Neuronal stem cell (in vitro differentiated cells): ENCODE measurements at regions not wholly inside any gene's neighbourhood (a gene's known extent, or its start where the extent isn't known, plus 50 kb on each side); places are given as distances from the start of the nearest gene placed in this dataset.
A peak's percentile ranks its signal among the peaks of the same experiment; 100 is the strongest.
"Not testable (repeated sequence)": the region's sequence is repeated elsewhere in the genome, so short reads cannot be mapped to it uniquely, and the experiment has no call there.

Source experiments
- DNase-seq: peaks from one replicate; pipeline ENCODE4 v3.0.0-alpha.2; 2013; ENCODE audit warnings: low spot score
- H2AFZ ChIP-seq: one replicate; pipeline ENCODE4 v1.6.1; 2013; ENCODE audit warnings: mild to moderate bottlenecking, low read length, inconsistent platforms
- H2AK5ac ChIP-seq: 2 replicates; pipeline ENCODE4 v1.6.1; 2013; ENCODE audit warnings: low read depth, mild to moderate bottlenecking, inconsistent platforms, low read length, moderate library complexity, mixed read lengths
- H2BK120ac ChIP-seq: 2 replicates; pipeline ENCODE4 v1.6.1; 2013; ENCODE audit warnings: low read depth, mild to moderate bottlenecking, inconsistent platforms, low read length, moderate library complexity, mixed read lengths
- H2BK12ac ChIP-seq: one replicate; pipeline ENCODE4 v1.6.1; 2013; ENCODE audit warnings: low read length, inconsistent platforms
- H2BK15ac ChIP-seq: 2 replicates; pipeline ENCODE4 v1.6.1; 2013; ENCODE audit warnings: mild to moderate bottlenecking, low read length, inconsistent platforms, mixed read lengths
- H2BK5ac ChIP-seq: one replicate; pipeline ENCODE4 v1.6.1; 2013; ENCODE audit warnings: inconsistent platforms, mild to moderate bottlenecking, low read length, moderate library complexity
- H3K14ac ChIP-seq: one replicate; pipeline ENCODE4 v1.6.1; 2013; ENCODE audit warnings: low read length, inconsistent platforms
- H3K18ac ChIP-seq: 2 replicates; pipeline ENCODE4 v1.6.1; 2013; ENCODE audit warnings: low read length, inconsistent platforms
- H3K23ac ChIP-seq: 2 replicates; pipeline ENCODE4 v1.6.1; 2013; ENCODE audit warnings: low read depth, mild to moderate bottlenecking, mixed read lengths, low read length, inconsistent platforms; ENCODE audit not compliant: poor library complexity
- H3K27ac ChIP-seq: replicated peaks from 3 replicates; pipeline ENCODE4 v1.5.1; 2013; ENCODE audit warnings: low read length, inconsistent platforms
- H3K27me3 ChIP-seq, 3 experiments: 2 replicates each; pipeline ENCODE4 v1.6.1; 2013; ENCODE audit warnings: low read length in 3 of 3, mild to moderate bottlenecking in 2 of 3, inconsistent platforms in 1 of 3, low read depth in 1 of 3, mixed read lengths in 1 of 3, moderate library complexity in 1 of 3; ENCODE audit not compliant: control insufficient read depth in 3 of 3, insufficient read depth in 3 of 3
- H3K36me3 ChIP-seq, 2 donors: replicated peaks in 1 of 2; 2 replicates each; pipeline ENCODE4 v1.6.1; 2013; ENCODE audit warnings: low read length in 2 of 2; ENCODE audit not compliant: control insufficient read depth in 2 of 2, insufficient read depth in 2 of 2
- H3K4ac ChIP-seq: 2 replicates; pipeline ENCODE4 v1.6.1; 2013; ENCODE audit warnings: inconsistent platforms, mild to moderate bottlenecking, low read length, moderate library complexity
- H3K4me1 ChIP-seq, 2 donors: 1 replicate in 1 of 2; 2 replicates in 1 of 2; pipeline ENCODE4 v1.6.1; 2013; ENCODE audit warnings: low read length in 2 of 2, low read depth in 1 of 2; ENCODE audit not compliant: control insufficient read depth in 2 of 2, insufficient read depth in 1 of 2
- H3K4me2 ChIP-seq: one replicate; pipeline ENCODE4 v1.6.1; 2013; ENCODE audit warnings: mild to moderate bottlenecking, low read length, inconsistent platforms; ENCODE audit not compliant: insufficient read depth, poor library complexity, severe bottlenecking
- H3K4me3 ChIP-seq, 2 donors: 2 replicates each; pipeline ENCODE4 v1.5.1; 2013; ENCODE audit warnings: low read length in 2 of 2, mild to moderate bottlenecking in 2 of 2, inconsistent platforms in 1 of 2, moderate library complexity in 1 of 2
- H3K79me1 ChIP-seq: one replicate; pipeline ENCODE4 v1.6.1; 2013; ENCODE audit warnings: low read depth, mild to moderate bottlenecking, inconsistent platforms, low read length, moderate library complexity
- H3K9ac ChIP-seq: one replicate; pipeline ENCODE4 v1.6.1; 2013; ENCODE audit warnings: mild to moderate bottlenecking, low read depth, low read length, inconsistent platforms; ENCODE audit not compliant: poor library complexity
- H3K9me3 ChIP-seq, 2 donors: replicated peaks in 1 of 2; 2 replicates each; pipeline versions ENCODE3 to v1.6.1; 2013; ENCODE audit warnings: low read length in 2 of 2, mild to moderate bottlenecking in 2 of 2, inconsistent platforms in 1 of 2, low read depth in 1 of 2, mixed read lengths in 1 of 2, moderate library complexity in 1 of 2; ENCODE audit not compliant: control insufficient read depth in 2 of 2, insufficient read depth in 1 of 2
- H4K8ac ChIP-seq: one replicate; pipeline ENCODE4 v1.6.1; 2013; ENCODE audit warnings: low read depth, mild to moderate bottlenecking, inconsistent platforms, low read length, moderate library complexity
- H4K91ac ChIP-seq: one replicate; pipeline ENCODE4 v1.6.1; 2013; ENCODE audit warnings: low read length, low read depth, mild to moderate bottlenecking, inconsistent platforms; ENCODE audit not compliant: poor library complexity
- WGBS, 2 donors: extraction: QIAGEN DNeasy Blood & Tissue Kit; methylation state at CpG; one replicate each; pipeline ENCODE4 v1.1.7; 2013; ENCODE audit warnings: missing lambda C conversion rate in 2 of 2, mixed read lengths in 1 of 2; ENCODE audit not compliant: insufficient read length in 2 of 2, insufficient replicate concordance in 1 of 2; ENCODE audit errors: extremely low coverage in 2 of 2; 5-methylcytosine and 5-hydroxymethylcytosine counted together

- Histone ChIP-seq H2BK120ac (no peak overlapping the region), H3K4ac (no peak overlapping the region), H3K23ac (no peak overlapping the region), H4K91ac (no peak overlapping the region), H3K27me3 (no peaks in the 10 kb centered on the region), H2BK15ac (no peak overlapping the region), H3K36me3 (no peaks in the 10 kb centered on the region), H2AK5ac (no peak overlapping the region), H3K4me2 (no peak overlapping the region), H3K18ac (no peak overlapping the region), H3K79me1 (no peaks in the 10 kb centered on the region), H3K4me1 (no peaks in the 10 kb centered on the region), H4K8ac (no peak overlapping the region), H2AFZ (no peak overlapping the region), H2BK5ac (no peak overlapping the region), H2BK12ac (no peak overlapping the region), H3K14ac (no peak overlapping the region), H3K4me3 (no peak overlapping the region), H3K27ac (no peak overlapping the region), H3K9me3 (no peaks in the 10 kb centered on the region), H3K9ac (no peak overlapping the region)
- no peak for DNase-seq
- no CpG with 5 or more reads among the region's 2 CpGs for WGBS, 2 donors
Observed at GRCh38 chr1:188023206-188023605, 1194.5 kb downstream of the PLA2G4A start.

- H3K27me3 ChIP-seq: no peaks in the 10 kb centered on the region
- no peak for DNase-seq
- no peak overlapping the region for H3K4me3 ChIP-seq
Observed at GRCh38 chr1:188027613-188028012, 1198.9 kb downstream of the PLA2G4A start.

GRCh38 chr1:188037572-188037971, 1208.8 kb downstream of the PLA2G4A start:
- H3K4ac ChIP-seq, H2AK5ac ChIP-seq, H3K4me1 ChIP-seq, H3K14ac ChIP-seq, H3K18ac ChIP-seq, H3K36me3 ChIP-seq, H3K23ac ChIP-seq, H2BK120ac ChIP-seq, H3K27ac ChIP-seq, H3K79me1 ChIP-seq, H3K9me3 ChIP-seq, H2BK5ac ChIP-seq, H2BK15ac ChIP-seq, H3K4me2 ChIP-seq, H3K4me3 ChIP-seq, H4K8ac ChIP-seq, DNase-seq, H4K91ac ChIP-seq, H3K9ac ChIP-seq, H2BK12ac ChIP-seq, H3K27me3 ChIP-seq, H2AFZ ChIP-seq: not testable (repeated sequence)
- WGBS, 2 donors: no CpG with 5 or more reads among the region's 2 CpGs

More at GRCh38 chr1:188027613-188028012, 1198.9 kb downstream of the PLA2G4A start:
- no peak overlapping the region for H2BK12ac ChIP-seq
- no peak overlapping the region for H3K14ac ChIP-seq
- no peaks in the 10 kb centered on the region for H3K79me1 ChIP-seq
- no peak overlapping the region for H3K27ac ChIP-seq
- H3K9me3 ChIP-seq: no peaks in the 10 kb centered on the region
- H2AFZ ChIP-seq: peak overlapping the region; percentile 14
- no peak overlapping the region for H3K23ac ChIP-seq
- no peaks in the 10 kb centered on the region for H3K36me3 ChIP-seq
- H3K4me2 ChIP-seq: no peak overlapping the region
- H2AK5ac ChIP-seq: no peak overlapping the region
- no peak overlapping the region for H3K18ac ChIP-seq
- no peak overlapping the region for H2BK5ac ChIP-seq
- no peaks in the 10 kb centered on the region for H3K4me1 ChIP-seq
- no peak overlapping the region for H2BK15ac ChIP-seq
- no peak overlapping the region for H3K4ac ChIP-seq
- H4K91ac ChIP-seq: no peak overlapping the region
- H4K8ac ChIP-seq: no peak overlapping the region
- no peak overlapping the region for H3K9ac ChIP-seq
- H2BK120ac ChIP-seq: no peak overlapping the region

GRCh38 chr1:188043536-188044245, 1214.9 kb downstream of the PLA2G4A start:
- H2BK15ac ChIP-seq: no peak overlapping the region
- WGBS, 2 donors: no CpG with 5 or more reads among the region's 4 CpGs
- H2BK12ac ChIP-seq: no peak overlapping the region

More at GRCh38 chr1:188043536-188044245, 1214.9 kb downstream of the PLA2G4A start:
- H4K91ac ChIP-seq: no peak overlapping the region
- H3K27me3 ChIP-seq: no peaks in the 10 kb centered on the region
- no peak overlapping the region for H3K4ac ChIP-seq
- DNase-seq: no peak
- H2AK5ac ChIP-seq: no peak overlapping the region
- no peak overlapping the region for H3K4me2 ChIP-seq
- H3K4me3 ChIP-seq: no peak overlapping the region
- no peaks in the 10 kb centered on the region for H3K36me3 ChIP-seq
- no peak overlapping the region for H3K27ac ChIP-seq
- no peak overlapping the region for H2AFZ ChIP-seq
- no peak overlapping the region for H4K8ac ChIP-seq
- no peak overlapping the region for H3K18ac ChIP-seq
- H3K4me1 ChIP-seq: no peaks in the 10 kb centered on the region
- H3K9ac ChIP-seq: no peak overlapping the region
- H3K79me1 ChIP-seq: no peaks in the 10 kb centered on the region
- no peak overlapping the region for H2BK5ac ChIP-seq
- H3K14ac ChIP-seq: no peak overlapping the region
- H2BK120ac ChIP-seq: no peak overlapping the region
- H3K23ac ChIP-seq: no peak overlapping the region
- no peaks in the 10 kb centered on the region for H3K9me3 ChIP-seq
